SJSA1 (cell line): ENCODE measurements at regions not wholly inside any gene's neighbourhood (a gene's known extent, or its start where the extent isn't known, plus 50 kb on each side); places are given as distances from the start of the nearest gene placed in this dataset.
"Not testable (repeated sequence)": the region's sequence is repeated elsewhere in the genome, so short reads cannot be mapped to it uniquely, and the experiment has no call there.

Experiments
- DNase-seq, 2 experiments: peaks; one replicate each; pipeline ENCODE4 v3.0.0-alpha.2; 2015 to 2020; ENCODE audit warnings: low spot score in 2 of 2, low read depth in 1 of 2
- H3K27ac ChIP-seq: fragments of 250-450 bp; sonication (Bioruptor Pico); 2 replicates; pipeline ENCODE4 v1.5.1; 2020; ENCODE audit warnings: mild to moderate bottlenecking, moderate library complexity
- H3K27me3 ChIP-seq: fragments of 250-450 bp; sonication (Bioruptor Pico); replicated peaks from 2 replicates; pipeline ENCODE4 v1.5.1; 2020; ENCODE audit warnings: mild to moderate bottlenecking, moderate library complexity
- H3K36me3 ChIP-seq: fragments of 250-450 bp; sonication (Bioruptor Pico); 2 replicates; pipeline ENCODE4 v1.5.1; 2020; ENCODE audit warnings: mild to moderate bottlenecking
- H3K4me1 ChIP-seq: fragments of 250-450 bp; sonication (Bioruptor Pico); replicated peaks from 2 replicates; pipeline ENCODE4 v1.6.1; 2021; ENCODE audit warnings: mild to moderate bottlenecking
- H3K4me3 ChIP-seq: fragments of 250-450 bp; sonication (Bioruptor Pico); 2 replicates; pipeline ENCODE4 v1.5.1; 2020; ENCODE audit warnings: mild to moderate bottlenecking
- H3K9me3 ChIP-seq: fragments of 250-450 bp; sonication (Bioruptor Pico); replicated peaks from 2 replicates; pipeline ENCODE4 v1.5.1; 2020; ENCODE audit warnings: mild to moderate bottlenecking

DNA sequence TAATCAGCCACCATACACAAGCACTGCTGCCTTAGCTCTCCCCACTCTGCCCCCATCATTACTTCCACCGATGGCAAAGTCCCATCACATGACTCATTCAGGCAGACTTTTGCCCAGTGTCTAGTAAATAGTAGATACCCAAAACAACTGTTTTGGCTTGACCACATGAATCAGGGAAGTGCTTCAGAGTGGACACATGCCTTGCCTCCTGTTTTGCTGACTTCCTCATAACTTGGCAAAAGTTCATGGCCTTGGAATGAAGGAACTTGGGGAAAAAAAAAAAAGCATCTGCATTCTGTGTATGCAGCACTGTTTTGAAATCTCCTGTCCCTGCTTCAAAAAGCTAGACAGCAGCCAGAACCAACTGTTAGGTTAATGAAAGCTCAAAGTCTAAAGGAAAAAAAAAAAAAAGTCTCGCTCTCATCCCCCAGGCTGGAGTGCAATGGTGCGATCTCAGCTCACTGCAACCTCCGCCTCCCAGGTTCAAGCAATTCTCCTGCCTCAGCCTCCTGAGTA, 335.3 kb downstream of the FAM181B start:
- H3K4me3 ChIP-seq = no peak overlapping the region
- no peaks in the 10 kb centered on the region for H3K9me3 ChIP-seq
- no peaks in the 10 kb centered on the region for H3K27me3 ChIP-seq
- H3K4me1 ChIP-seq = no peaks in the 10 kb centered on the region
- H3K36me3 ChIP-seq = no peaks in the 10 kb centered on the region
- DNase-seq = no peak
- H3K27ac ChIP-seq = no peak overlapping the region

DNA sequence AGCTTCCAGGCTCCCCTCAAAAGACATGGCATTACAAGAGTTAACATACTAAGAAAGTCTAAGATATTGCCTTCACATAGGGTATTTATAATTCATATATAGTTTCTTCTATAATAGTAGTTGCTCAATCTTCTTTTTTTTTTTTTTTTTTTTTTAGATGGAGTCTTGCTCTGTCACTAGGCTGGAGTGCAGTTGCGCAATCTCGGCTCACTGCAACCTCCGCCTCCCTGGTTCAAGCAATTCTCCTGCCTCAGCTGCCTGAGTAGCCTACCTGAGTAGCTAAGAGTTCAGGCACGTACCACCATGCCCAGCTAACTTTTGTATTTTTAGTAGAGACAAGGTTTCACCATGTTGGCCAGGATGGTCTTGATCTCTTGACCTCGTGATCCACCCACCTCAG, 337.0 kb downstream of the FAM181B start:
- H3K4me3 ChIP-seq, H3K9me3 ChIP-seq, H3K27ac ChIP-seq, H3K36me3 ChIP-seq, DNase-seq, H3K4me1 ChIP-seq, H3K27me3 ChIP-seq: not testable (repeated sequence)

DNA sequence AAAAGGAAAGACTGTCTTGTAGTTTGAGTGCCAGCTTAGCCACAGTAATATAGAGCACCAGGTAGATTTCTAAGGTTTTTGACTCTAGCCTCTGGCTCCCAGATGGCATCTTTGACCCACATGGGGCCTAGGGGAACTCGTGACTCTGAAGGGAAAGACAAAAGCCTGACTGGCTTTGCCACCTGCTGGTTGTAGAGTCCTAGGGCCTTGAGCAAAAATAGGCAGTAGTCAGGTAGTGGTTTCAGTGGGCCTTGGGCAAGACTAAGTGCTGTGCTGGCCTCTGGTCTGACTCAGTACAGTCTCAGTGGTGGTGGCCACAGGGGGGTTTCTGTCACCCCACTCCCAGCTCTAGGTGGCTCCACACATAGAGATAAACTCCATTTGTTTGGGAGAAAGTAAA, 349.4 kb downstream of the FAM181B start:
- Histone ChIP-seq H3K27ac (no peak overlapping the region), H3K4me3 (no peak overlapping the region), H3K4me1 (no peaks in the 10 kb centered on the region), H3K9me3 (no peaks in the 10 kb centered on the region), H3K36me3 (no peaks in the 10 kb centered on the region), H3K27me3 (no peaks in the 10 kb centered on the region)
- DNase-seq = no peak

DNA sequence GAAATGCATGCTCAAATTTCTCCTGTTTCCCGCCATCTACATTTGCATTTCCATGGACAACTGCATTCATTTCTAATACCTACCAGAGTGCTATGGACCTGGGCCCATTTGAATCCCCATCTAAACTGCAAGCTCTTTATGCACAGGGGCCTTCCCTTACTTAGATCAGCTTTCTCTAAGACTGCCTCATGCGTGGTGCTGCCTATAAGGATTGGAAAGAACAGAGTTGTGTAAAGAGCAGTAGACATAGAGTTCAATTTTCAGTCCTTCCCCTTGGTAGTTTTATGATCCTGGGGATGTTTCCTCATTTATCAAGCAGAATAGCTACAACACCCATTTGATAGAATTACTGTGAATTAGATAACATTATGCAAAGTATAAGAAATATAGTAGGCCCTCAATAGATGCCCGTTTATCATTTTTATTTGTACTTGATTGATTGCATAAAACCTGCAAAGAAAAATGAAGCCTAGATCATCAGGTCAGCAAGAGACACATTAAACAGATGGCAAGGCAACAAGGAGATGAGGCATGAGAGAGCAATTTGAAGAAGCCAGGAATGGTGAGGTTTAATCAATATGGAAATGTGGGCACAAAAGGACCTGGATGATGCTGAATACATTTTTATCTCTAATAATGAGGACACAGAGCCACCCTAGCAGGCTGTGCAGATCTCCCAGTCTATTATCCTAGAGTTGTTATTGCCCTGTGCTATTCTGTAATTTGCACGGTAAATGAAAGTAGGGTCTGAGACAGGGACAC, 359.7 kb downstream of the FAM181B start:
- Histone ChIP-seq H3K9me3 (no peaks in the 10 kb centered on the region), H3K4me1 (no peaks in the 10 kb centered on the region), H3K27me3 (no peaks in the 10 kb centered on the region), H3K4me3 (no peak overlapping the region), H3K27ac (no peak overlapping the region), H3K36me3 (no peaks in the 10 kb centered on the region)
- DNase-seq = no peak

DNA sequence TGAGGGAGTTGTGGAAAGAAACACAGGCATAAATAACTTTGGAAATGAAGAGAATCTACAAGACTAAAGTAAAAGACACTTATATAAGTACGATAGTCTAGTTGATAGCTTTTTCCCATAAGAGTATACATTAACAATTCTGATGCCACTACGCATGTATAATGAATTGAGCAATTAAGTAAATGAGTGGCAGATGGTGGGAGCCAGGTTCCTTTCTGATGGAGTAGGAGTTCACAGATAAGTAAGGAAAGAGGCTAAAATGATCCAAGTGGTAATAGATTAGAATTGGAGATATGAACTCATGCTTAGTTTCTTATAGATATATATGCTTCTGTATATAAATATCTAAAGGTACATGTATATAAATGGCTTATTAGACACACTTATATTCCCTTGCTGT, 368.3 kb downstream of the FAM181B start:
- Histone ChIP-seq H3K27me3 (no peaks in the 10 kb centered on the region), H3K36me3 (no peaks in the 10 kb centered on the region), H3K9me3 (no peaks in the 10 kb centered on the region), H3K4me1 (no peaks in the 10 kb centered on the region), H3K27ac (no peak overlapping the region), H3K4me3 (no peak overlapping the region)
- no peak for DNase-seq

DNA sequence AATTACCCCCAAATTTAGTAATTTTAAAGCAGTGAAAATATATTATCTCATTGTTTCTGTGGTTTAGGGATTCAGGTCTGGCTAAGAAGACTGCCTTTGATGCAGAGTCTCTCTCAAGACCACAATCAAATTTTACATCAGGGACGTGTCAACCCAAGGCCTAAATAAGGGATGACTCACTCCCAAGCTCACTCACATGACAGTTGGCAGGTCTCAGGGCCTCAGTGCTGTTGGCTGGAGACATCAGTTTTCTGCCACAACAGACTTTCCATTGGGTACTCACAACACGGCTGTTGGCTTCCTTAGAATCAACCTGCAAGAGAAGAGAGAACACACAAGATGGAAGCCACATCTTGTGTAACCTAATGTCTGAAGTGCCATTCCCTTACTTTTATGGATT, 377.3 kb downstream of the FAM181B start:
- DNase-seq = no peak
- no peak overlapping the region for H3K27ac ChIP-seq

DNA sequence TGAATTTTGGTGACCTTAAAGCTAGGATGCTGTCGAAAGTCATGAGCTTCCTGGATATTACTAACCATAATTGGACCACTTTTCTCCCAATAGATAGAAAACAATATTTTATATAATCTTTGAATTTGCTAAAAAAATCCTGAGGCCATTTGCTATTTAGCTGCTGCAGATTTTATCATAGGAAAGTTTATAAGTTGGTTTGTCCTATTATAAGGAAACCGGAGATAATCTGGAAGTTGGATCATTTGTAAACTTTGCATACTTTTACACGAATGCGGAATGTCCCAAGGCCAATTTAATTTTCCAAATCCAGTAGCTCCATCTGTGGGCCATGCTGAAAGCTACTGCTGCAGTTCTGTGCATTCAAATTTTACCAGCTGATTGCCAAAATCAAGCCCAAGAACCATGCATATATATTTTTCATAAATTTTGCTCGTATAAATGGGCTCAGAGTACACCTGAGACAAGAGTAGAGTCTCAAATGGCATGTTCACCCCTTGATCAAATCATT, 378.3 kb downstream of the FAM181B start:
- no peaks in the 10 kb centered on the region for H3K4me1 ChIP-seq
- no peaks in the 10 kb centered on the region for H3K36me3 ChIP-seq
- H3K27me3 ChIP-seq = no peaks in the 10 kb centered on the region
- no peak for DNase-seq
- H3K9me3 ChIP-seq = no peaks in the 10 kb centered on the region
- no peak overlapping the region for H3K4me3 ChIP-seq
- H3K27ac ChIP-seq = no peak overlapping the region

More for the DNA sequence above, 377.3 kb downstream of the FAM181B start:
- no peaks in the 10 kb centered on the region for H3K36me3 ChIP-seq
- H3K4me3 ChIP-seq = no peak overlapping the region
- H3K9me3 ChIP-seq = no peaks in the 10 kb centered on the region
- H3K27me3 ChIP-seq = no peaks in the 10 kb centered on the region
- no peaks in the 10 kb centered on the region for H3K4me1 ChIP-seq

DNA sequence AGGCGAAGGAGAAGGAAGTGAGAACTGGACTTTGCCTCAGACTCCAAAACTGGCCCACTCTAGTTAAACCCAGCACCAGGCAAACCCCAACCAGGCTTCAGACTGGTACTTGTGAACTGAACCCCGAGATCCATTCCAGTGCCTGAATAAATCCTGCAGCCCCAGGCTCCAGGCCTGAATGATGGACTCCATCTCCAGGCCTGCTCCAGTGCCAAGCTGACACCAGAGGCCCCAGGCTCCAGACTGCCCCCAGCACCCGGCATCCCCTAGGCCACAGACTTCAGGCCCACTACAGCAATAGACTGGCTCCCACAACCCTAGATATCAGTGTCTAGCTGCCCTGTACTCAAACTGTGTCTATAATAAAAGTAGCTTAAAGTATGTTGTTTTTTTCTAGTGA, 406.8 kb downstream of the FAM181B start:
- H3K4me3 ChIP-seq = no peak overlapping the region
- H3K9me3 ChIP-seq = no peaks in the 10 kb centered on the region
- no peaks in the 10 kb centered on the region for H3K36me3 ChIP-seq
- no peaks in the 10 kb centered on the region for H3K27me3 ChIP-seq
- no peak overlapping the region for H3K27ac ChIP-seq
- no peak for DNase-seq
- no peaks in the 10 kb centered on the region for H3K4me1 ChIP-seq

DNA sequence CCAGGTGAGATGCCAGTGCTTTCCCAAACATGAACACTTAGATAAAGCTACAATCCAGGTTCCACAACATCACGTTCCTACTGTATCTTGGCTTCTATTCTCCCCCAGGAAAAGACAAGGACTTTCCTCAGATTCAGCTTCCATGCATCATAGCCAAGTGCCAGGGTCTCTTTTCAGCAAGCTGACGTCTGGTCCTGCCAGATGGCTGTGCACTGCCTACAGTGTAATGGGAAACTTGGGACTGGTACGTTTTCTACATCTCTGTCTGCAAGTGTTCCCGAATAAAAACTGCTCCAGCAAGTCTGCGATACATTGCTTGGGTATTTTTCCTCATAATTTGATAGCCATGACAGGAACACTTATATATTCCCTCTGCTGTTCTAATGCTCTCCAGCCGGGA, 412.5 kb downstream of the FAM181B start:
- H3K9me3 ChIP-seq = no peaks in the 10 kb centered on the region
- no peaks in the 10 kb centered on the region for H3K36me3 ChIP-seq
- no peaks in the 10 kb centered on the region for H3K27me3 ChIP-seq
- no peak overlapping the region for H3K4me3 ChIP-seq
- H3K4me1 ChIP-seq = no peaks in the 10 kb centered on the region
- no peak overlapping the region for H3K27ac ChIP-seq
- no peak for DNase-seq

DNA sequence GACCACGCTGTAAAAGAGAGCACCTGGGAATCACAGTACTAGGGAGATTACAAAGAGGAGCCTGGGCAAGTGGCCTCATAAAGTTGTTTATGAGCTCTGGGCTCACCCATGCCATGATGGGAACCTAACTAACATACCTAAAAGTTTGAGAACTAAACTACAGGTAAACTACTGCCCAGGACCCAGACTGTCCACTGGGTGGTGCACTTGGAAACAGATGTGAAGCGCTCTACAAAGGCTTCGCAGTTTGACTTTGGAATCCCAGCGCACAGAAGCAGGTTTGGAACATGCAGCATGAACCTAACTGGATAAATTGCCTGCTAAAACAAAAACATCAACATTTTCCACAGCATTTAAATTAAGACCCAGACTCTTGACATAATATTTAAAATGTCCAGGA, 418.6 kb downstream of the FAM181B start:
- no peak overlapping the region for H3K27ac ChIP-seq
- no peaks in the 10 kb centered on the region for H3K9me3 ChIP-seq
- H3K27me3 ChIP-seq = no peaks in the 10 kb centered on the region
- H3K36me3 ChIP-seq = no peaks in the 10 kb centered on the region
- H3K4me1 ChIP-seq = no peaks in the 10 kb centered on the region
- no peak for DNase-seq
- no peak overlapping the region for H3K4me3 ChIP-seq

DNA sequence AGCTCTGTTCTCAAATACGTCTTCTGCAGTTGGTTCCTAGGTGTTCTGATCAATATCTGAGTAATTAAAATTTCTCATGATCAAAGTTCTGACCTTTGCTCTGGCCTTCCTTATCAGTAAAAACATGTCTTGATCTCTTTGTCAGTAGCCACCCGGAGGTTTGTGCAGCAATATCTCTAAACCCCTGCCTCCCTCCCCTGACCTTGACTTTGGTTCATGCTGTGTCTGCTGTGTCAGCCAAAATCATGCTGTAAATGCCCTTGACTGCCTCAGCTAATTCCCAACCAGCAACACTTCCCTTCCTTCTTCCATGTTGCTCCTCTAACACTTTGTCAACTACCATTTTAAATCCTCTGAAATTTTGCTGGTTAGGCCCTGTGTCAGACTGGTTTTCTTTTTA, 424.7 kb downstream of the FAM181B start:
- Histone ChIP-seq H3K27me3 (no peaks in the 10 kb centered on the region), H3K27ac (no peak overlapping the region), H3K36me3 (no peaks in the 10 kb centered on the region), H3K4me1 (no peaks in the 10 kb centered on the region), H3K9me3 (no peaks in the 10 kb centered on the region), H3K4me3 (no peak overlapping the region)
- no peak for DNase-seq

DNA sequence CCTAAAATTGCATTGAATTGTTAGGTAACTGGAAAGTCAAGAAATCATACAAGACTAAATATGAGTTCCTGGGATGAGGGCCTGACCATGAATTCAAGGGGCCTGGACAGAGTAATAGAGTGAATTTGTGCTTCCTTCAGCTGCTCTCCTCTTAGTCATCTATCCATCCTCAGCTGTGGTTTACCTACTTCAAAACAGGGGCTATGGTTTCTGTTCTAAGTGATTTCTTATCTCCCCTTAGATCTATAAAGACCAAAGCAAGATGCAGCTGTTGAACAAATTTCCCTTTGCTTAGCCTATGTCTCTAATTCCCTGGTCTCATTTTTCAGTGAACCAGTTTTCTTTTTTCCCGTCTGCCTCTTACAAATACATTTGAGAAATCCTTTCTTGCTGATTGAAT, 428.5 kb downstream of the FAM181B start:
- no peaks in the 10 kb centered on the region for H3K9me3 ChIP-seq
- no peak overlapping the region for H3K4me3 ChIP-seq
- no peaks in the 10 kb centered on the region for H3K4me1 ChIP-seq
- DNase-seq = no peak
- no peaks in the 10 kb centered on the region for H3K36me3 ChIP-seq
- no peaks in the 10 kb centered on the region for H3K27me3 ChIP-seq
- no peak overlapping the region for H3K27ac ChIP-seq

DNA sequence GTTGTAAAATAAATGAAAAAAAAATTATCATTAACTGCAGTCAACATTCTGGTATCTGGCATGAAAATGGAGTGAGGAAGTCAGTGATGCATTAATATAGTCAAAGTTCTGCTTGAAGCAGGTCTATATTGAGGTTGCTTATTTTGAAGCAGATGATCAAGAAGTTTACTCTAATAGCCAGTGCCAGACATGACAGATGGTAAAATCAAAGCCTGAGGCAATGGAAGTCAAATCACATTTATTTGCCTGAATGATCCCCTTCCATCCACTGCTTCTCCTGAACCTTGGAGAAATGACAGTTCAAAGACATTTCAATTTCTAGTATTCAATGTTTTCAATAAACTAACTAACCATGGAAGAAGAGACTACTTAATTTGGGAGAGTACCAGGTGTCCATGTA, 430.0 kb downstream of the FAM181B start:
- no peaks in the 10 kb centered on the region for H3K27me3 ChIP-seq
- no peaks in the 10 kb centered on the region for H3K4me1 ChIP-seq
- H3K9me3 ChIP-seq = no peaks in the 10 kb centered on the region
- no peak for DNase-seq
- no peak overlapping the region for H3K4me3 ChIP-seq
- H3K27ac ChIP-seq = no peak overlapping the region
- no peaks in the 10 kb centered on the region for H3K36me3 ChIP-seq

DNA sequence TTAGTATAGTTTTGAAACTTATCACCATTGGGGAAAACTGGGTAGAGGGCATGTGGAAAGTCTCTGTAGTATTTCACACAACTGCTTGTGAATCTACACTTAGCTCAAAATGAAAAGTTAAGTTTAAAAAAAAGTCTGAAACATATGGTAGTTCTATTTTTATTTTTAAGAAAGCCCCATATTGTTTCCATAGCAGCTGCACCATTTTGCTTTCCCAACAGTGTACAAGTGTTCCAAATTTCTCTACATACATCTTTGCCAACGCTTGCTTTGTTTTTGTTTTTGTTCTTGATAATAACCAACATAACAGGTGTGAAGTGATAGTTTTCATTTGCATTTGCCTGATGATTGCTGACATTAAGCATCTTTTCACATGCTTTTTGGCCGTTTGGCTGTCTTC, 445.2 kb downstream of the FAM181B start:
- no peaks in the 10 kb centered on the region for H3K4me1 ChIP-seq

DNA sequence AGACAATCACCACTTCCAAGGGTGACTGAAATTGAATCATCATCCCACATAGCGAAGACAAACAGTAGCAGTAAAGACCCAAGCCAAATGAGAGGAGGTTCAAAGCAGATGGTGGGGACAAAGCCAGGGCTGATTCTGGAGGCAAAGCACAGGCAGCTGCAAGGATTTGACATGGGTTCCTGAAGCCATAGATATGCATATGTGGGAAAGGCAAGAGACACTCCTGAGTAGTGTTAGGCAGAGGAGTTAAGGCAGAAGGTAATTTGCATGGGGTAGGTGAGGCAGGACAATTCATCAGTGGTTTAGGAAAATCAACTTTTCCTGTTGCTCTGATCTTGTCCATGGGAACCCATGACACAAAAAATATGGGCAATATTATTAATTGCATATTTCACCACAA, 462.8 kb downstream of the FAM181B start:
- no peaks in the 10 kb centered on the region for H3K4me1 ChIP-seq
- H3K4me3 ChIP-seq = no peak overlapping the region
- H3K27ac ChIP-seq = no peak overlapping the region
- H3K36me3 ChIP-seq = no peaks in the 10 kb centered on the region
- no peaks in the 10 kb centered on the region for H3K27me3 ChIP-seq
- no peak for DNase-seq
- no peaks in the 10 kb centered on the region for H3K9me3 ChIP-seq

More for the DNA sequence above, 445.2 kb downstream of the FAM181B start:
- Histone ChIP-seq H3K9me3 (no peaks in the 10 kb centered on the region), H3K36me3 (no peaks in the 10 kb centered on the region), H3K27me3 (no peaks in the 10 kb centered on the region), H3K27ac (no peak overlapping the region), H3K4me3 (no peak overlapping the region)
- DNase-seq = no peak
